ENCODE measurements at regions not wholly inside any gene's neighbourhood (a gene's known extent, or its start where the extent isn't known, plus 50 kb on each side); places are given as distances from the start of the nearest gene placed in this dataset.
"Not testable (repeated sequence)": the region's sequence is repeated elsewhere in the genome, so short reads cannot be mapped to it uniquely, and the experiment has no call there.

GRCh38 chr9:104980039-104980654 lies 52.2 kb upstream of the ABCA1 start:
- no peak for DNase-seq

GRCh38 chr9:104981543-104982129 lies 53.7 kb upstream of the ABCA1 start:
- no peak for DNase-seq

GRCh38 chr9:104982543-104982942 lies 54.6 kb upstream of the ABCA1 start:
- no peak for DNase-seq

GRCh38 chr9:104983491-104983890 lies 55.5 kb upstream of the ABCA1 start:
- DNase-seq: no peak

- DNase-seq: peak; percentile 7
Observed at GRCh38 chr9:104984121-104984520, 56.2 kb upstream of the ABCA1 start.

- no peak for DNase-seq
Observed at GRCh38 chr9:104984542-104984941, 56.6 kb upstream of the ABCA1 start.

GRCh38 chr9:104984948-104985347 lies 57.0 kb upstream of the ABCA1 start:
- DNase-seq: no peak

GRCh38 chr9:104986096-104986495 lies 58.1 kb upstream of the ABCA1 start:
- no peak for DNase-seq

- DNase-seq: no peak
Observed at GRCh38 chr9:104987743-104988142, 59.8 kb upstream of the ABCA1 start.

GRCh38 chr9:104988539-104988938 lies 60.6 kb upstream of the ABCA1 start:
- DNase-seq: no peak

GRCh38 chr9:104991144-104991953 lies 63.4 kb upstream of the ABCA1 start:
- peak; percentile 84 for DNase-seq

GRCh38 chr9:104992659-104993058 lies 64.7 kb upstream of the ABCA1 start:
- no peak for DNase-seq

- no peak for DNase-seq
Observed at GRCh38 chr9:104993291-104993963, 65.5 kb upstream of the ABCA1 start.

GRCh38 chr9:104997536-104997935 lies 69.6 kb upstream of the ABCA1 start:
- no peak for DNase-seq

GRCh38 chr9:104999136-104999535 lies 71.2 kb upstream of the ABCA1 start:
- DNase-seq: no peak

GRCh38 chr9:105000529-105000928 lies 72.6 kb upstream of the ABCA1 start:
- DNase-seq: not testable (repeated sequence)

GRCh38 chr9:105004466-105005090 lies 76.6 kb upstream of the ABCA1 start:
- no peak for DNase-seq

- DNase-seq: no peak
Observed at GRCh38 chr9:105005186-105005585, 77.2 kb upstream of the ABCA1 start.

GRCh38 chr9:105006514-105006913 lies 78.6 kb upstream of the ABCA1 start:
- no peak for DNase-seq

- peak; percentile 55 for DNase-seq
Observed at GRCh38 chr9:105007143-105007542, 79.2 kb upstream of the ABCA1 start.

- not testable (repeated sequence) for DNase-seq
Observed at GRCh38 chr9:105010089-105010488, 82.1 kb upstream of the ABCA1 start.

GRCh38 chr9:105021917-105022316 lies 94.0 kb upstream of the ABCA1 start:
- DNase-seq: no peak

- DNase-seq: not testable (repeated sequence)
Observed at GRCh38 chr9:105022545-105022944, 94.6 kb upstream of the ABCA1 start.

Data from GDM1 (cell line).